GM10266 (cell line): ENCODE measurements at regions not wholly inside any gene's neighbourhood (a gene's known extent, or its start where the extent isn't known, plus 50 kb on each side); places are given as distances from the start of the nearest gene placed in this dataset.

Experiments used
- DNase-seq: peaks from one replicate; pipeline ENCODE4 v3.0.0; 2012; ENCODE audit errors: extremely low spot score
- CTCF ChIP-seq: IDR thresholded peaks from 2 replicates; pipeline ENCODE4 v1.5.1; 2012; ENCODE audit warnings: mild to moderate bottlenecking, low read depth; ENCODE audit not compliant: control insufficient read depth, insufficient read depth; ENCODE audit errors: missing control alignments

GRCh38 chr14:100399052-100399849 is 76.1 kb downstream of the SLC25A47 start:
- TF ChIP-seq CTCF, result no peak
- DNase-seq, result no peak

- TF ChIP-seq CTCF, result no peak
- no peak for DNase-seq
Measured at GRCh38 chr14:100400115-100400514, 77.0 kb downstream of the SLC25A47 start.

GRCh38 chr14:100401031-100401692 is 78.0 kb downstream of the SLC25A47 start:
- no peak for DNase-seq
- TF ChIP-seq CTCF, result no peak

- no peak for TF ChIP-seq CTCF
- no peak for DNase-seq
Measured at GRCh38 chr14:100401792-100402191, 78.7 kb downstream of the SLC25A47 start.

- TF ChIP-seq CTCF, result no peak
Measured at GRCh38 chr14:100402631-100403030, 79.5 kb downstream of the SLC25A47 start.

GRCh38 chr14:100403105-100403504 is 80.0 kb downstream of the SLC25A47 start:
- TF ChIP-seq CTCF, result no peak
- DNase-seq, result no peak

More at GRCh38 chr14:100402631-100403030, 79.5 kb downstream of the SLC25A47 start:
- DNase-seq, result no peak

- no peak for TF ChIP-seq CTCF
- no peak for DNase-seq
Measured at GRCh38 chr14:100403802-100404365, 80.7 kb downstream of the SLC25A47 start.
